GM21786 (cell line): ENCODE measurements at regions not wholly inside any gene's neighbourhood (a gene's known extent, or its start where the extent isn't known, plus 50 kb on each side); places are given as distances from the start of the nearest gene placed in this dataset.

Experiments used
- ATAC-seq: cut with Tn5 transposase; IDR thresholded peaks from one replicate; pipeline ENCODE4 v1.9.1; 2021; ENCODE audit not compliant: unreplicated experiment

- no peak for ATAC-seq
Observed at GRCh38 chr18:47550611-47551010, 299.2 kb upstream of the SKOR2 start.

- ATAC-seq = no peak
Observed at GRCh38 chr18:47549021-47549540, 297.6 kb upstream of the SKOR2 start.

- ATAC-seq = no peak
Observed at GRCh38 chr18:47547539-47548202, 296.2 kb upstream of the SKOR2 start.

- no peak for ATAC-seq
Observed at GRCh38 chr18:47545613-47546012, 294.2 kb upstream of the SKOR2 start.

- no peak for ATAC-seq
Observed at GRCh38 chr18:47543080-47543479, 291.6 kb upstream of the SKOR2 start.

- ATAC-seq = no peak
Observed at GRCh38 chr18:47542551-47542950, 291.1 kb upstream of the SKOR2 start.

- no peak for ATAC-seq
Observed at GRCh38 chr18:47531717-47532116, 280.3 kb upstream of the SKOR2 start.

GRCh38 chr18:47530695-47531094, 279.2 kb upstream of the SKOR2 start:
- ATAC-seq = no peak

GRCh38 chr18:47528343-47528742, 276.9 kb upstream of the SKOR2 start:
- no peak for ATAC-seq

- no peak for ATAC-seq
Observed at GRCh38 chr18:47526147-47526546, 274.7 kb upstream of the SKOR2 start.

GRCh38 chr18:47522359-47522758, 270.9 kb upstream of the SKOR2 start:
- ATAC-seq = no peak

- no peak for ATAC-seq
Observed at GRCh38 chr18:47520263-47520662, 268.8 kb upstream of the SKOR2 start.

- ATAC-seq = no peak
Observed at GRCh38 chr18:47519706-47520105, 268.2 kb upstream of the SKOR2 start.

GRCh38 chr18:47519277-47519676, 267.8 kb upstream of the SKOR2 start:
- no peak for ATAC-seq

GRCh38 chr18:47513614-47514013, 262.2 kb upstream of the SKOR2 start:
- no peak for ATAC-seq

GRCh38 chr18:47512726-47513435, 261.4 kb upstream of the SKOR2 start:
- no peak for ATAC-seq

- no peak for ATAC-seq
Observed at GRCh38 chr18:47512056-47512455, 260.6 kb upstream of the SKOR2 start.

- ATAC-seq = no peak
Observed at GRCh38 chr18:47510831-47511230, 259.4 kb upstream of the SKOR2 start.

- no peak for ATAC-seq
Observed at GRCh38 chr18:47507651-47508050, 256.2 kb upstream of the SKOR2 start.

GRCh38 chr18:47506897-47507296, 255.4 kb upstream of the SKOR2 start:
- ATAC-seq = no peak

GRCh38 chr18:47501946-47502345, 250.5 kb upstream of the SKOR2 start:
- no peak for ATAC-seq

- no peak for ATAC-seq
Observed at GRCh38 chr18:47500930-47501329, 249.5 kb upstream of the SKOR2 start.

GRCh38 chr18:47492691-47493090, 241.2 kb upstream of the SKOR2 start:
- ATAC-seq = no peak
